GM04503 (cell line): ENCODE measurements at regions not wholly inside any gene's neighbourhood (a gene's known extent, or its start where the extent isn't known, plus 50 kb on each side); places are given as distances from the start of the nearest gene placed in this dataset.

Experiments used
- DNase-seq: peaks from one replicate; pipeline ENCODE4 v3.0.0-alpha.2; 2012; ENCODE audit warnings: low read depth

GRCh38 chr15:85889956-85890619 lies 95.4 kb upstream of the KLHL25 start:
- DNase-seq, result no peak

DNA sequence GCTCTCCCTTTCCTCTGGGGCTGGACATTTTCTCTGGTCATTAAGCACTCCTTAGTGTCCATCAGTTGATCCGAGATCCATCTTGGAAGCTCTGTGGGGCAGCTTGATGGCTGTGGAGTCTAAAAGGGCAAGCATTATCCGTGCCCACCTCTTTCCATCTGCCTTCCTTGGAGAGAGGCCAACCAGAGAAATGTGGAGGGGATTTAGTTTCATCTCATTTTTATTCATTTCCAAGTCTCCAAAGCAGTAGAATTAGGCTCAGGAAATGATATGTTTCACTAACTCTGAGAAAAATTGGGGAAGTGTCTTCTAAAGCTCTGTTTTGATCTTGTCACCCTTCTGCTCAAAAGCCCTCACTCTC lies 95.9 kb upstream of the KLHL25 start:
- DNase-seq, result no peak

DNA sequence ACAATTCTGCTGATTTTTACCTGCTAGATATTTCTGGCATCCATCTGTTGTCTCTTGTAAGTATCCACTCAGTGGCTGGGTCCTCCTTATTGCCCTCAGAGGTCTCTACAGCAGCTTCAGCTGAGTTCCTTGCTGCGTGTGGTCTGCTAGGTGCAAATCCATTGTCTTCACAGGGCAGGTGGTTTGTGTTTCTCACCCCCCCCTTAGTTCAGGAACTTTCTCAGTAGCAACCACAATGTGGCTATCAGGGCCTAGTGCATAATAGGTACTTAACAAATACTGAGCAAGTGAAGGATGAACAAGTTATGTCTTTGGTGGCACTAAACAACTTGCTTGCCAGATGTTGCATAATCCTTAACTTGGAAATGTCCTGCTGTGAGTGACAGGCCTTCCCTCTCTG lies 96.7 kb upstream of the KLHL25 start:
- DNase-seq, result no peak

- DNase-seq, result no peak
These were observed 97.5 kb upstream of the KLHL25 start for GRCh38 chr15:85892232-85892631.

GRCh38 chr15:85897207-85897894 lies 102.6 kb upstream of the KLHL25 start:
- no peak for DNase-seq

GRCh38 chr15:85897895-85898717 lies 103.4 kb upstream of the KLHL25 start:
- DNase-seq, result no peak

GRCh38 chr15:85899927-85900326 lies 105.2 kb upstream of the KLHL25 start:
- no peak for DNase-seq

- DNase-seq, result no peak
These were observed 111.2 kb upstream of the KLHL25 start for GRCh38 chr15:85905751-85906450.

- no peak for DNase-seq
These were observed 111.9 kb upstream of the KLHL25 start for GRCh38 chr15:85906640-85907039.

GRCh38 chr15:85910834-85911233 lies 116.1 kb upstream of the KLHL25 start:
- DNase-seq, result no peak

DNA sequence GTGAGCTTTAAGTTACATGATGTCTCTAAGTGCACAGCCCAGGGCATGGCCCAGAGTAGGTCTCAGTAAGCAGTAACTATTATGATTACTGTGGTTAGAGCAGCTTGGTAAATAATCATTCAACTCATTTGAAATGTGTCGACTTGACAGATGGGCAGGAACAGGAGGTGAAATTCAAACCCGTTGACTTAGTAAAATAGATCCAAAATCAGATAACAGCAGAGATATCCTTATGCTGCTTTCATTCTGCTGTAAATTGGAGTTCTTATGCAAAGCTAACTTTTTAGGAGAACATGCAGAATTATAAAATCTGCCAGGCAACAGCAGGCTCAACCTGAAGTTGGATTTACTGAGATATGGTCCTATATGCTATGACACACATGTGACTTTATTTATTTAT lies 118.7 kb upstream of the KLHL25 start:
- no peak for DNase-seq

GRCh38 chr15:85920956-85921355 lies 126.2 kb upstream of the KLHL25 start:
- DNase-seq, result no peak

DNA sequence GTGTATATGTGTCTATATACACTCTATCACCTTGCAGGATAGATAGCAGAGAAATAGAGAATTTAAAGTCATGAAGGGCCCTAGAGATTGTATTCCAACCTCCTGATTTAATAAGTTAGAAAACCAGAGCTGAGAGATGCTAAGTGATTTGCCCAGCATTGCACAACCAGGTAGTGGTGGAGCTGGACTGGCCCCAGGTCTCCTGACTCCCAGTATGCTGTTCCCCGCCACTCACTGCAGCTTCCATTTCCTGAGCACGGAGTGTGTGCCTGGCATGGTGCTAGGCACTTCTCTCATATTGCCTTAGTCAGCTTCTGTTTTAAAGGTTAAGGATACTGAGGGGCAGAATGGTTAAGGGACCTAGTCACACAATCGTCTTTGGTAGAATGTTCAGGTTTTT lies 129.4 kb upstream of the KLHL25 start:
- DNase-seq, result no peak

- DNase-seq, result no peak
These were observed 131.0 kb upstream of the KLHL25 start for GRCh38 chr15:85925649-85926237.

GRCh38 chr15:85926834-85927233 lies 132.1 kb upstream of the KLHL25 start:
- no peak for DNase-seq

GRCh38 chr15:85927931-85928537 lies 133.3 kb upstream of the KLHL25 start:
- DNase-seq, result no peak

DNA sequence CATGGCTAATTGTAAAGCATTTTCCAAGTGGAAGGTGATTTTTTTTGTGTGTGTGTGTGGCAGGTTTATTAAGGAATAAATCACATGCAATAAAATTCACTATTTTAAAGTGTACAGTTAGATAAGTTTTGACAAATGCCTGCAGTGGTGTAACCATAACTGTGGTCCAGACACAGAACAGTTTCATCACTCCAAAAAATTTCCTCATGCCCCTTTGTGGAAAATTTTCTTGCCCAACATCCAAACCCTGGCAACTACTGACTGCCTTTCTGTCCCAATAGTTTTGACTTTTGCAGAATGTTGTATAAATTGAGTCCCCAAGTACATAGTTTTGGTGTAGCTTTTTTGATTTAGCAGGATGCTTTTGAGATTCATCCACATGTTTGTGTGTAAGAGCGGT lies 135.1 kb upstream of the KLHL25 start:
- DNase-seq, result no peak

DNA sequence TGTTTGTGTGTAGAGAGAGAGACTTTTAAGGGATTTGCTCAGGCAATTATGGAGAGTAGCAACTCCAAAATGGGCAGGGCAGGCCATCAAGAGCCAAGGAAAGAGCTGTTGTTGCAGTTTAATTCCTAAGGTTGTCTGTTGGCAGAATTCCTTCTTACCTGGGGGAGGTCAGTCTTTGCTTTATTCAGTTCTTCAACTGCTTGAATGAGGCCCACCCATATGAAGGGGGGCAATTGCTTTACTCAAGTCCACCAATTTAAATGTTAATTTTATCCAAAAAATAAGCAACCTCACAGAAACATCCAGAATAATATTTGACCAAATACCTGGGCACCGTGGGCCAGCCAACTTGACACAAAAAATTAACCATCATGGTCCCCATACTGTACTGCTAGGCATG lies 137.7 kb upstream of the KLHL25 start:
- no peak for DNase-seq

- DNase-seq, result no peak
These were observed 140.0 kb upstream of the KLHL25 start for GRCh38 chr15:85934691-85935090.

DNA sequence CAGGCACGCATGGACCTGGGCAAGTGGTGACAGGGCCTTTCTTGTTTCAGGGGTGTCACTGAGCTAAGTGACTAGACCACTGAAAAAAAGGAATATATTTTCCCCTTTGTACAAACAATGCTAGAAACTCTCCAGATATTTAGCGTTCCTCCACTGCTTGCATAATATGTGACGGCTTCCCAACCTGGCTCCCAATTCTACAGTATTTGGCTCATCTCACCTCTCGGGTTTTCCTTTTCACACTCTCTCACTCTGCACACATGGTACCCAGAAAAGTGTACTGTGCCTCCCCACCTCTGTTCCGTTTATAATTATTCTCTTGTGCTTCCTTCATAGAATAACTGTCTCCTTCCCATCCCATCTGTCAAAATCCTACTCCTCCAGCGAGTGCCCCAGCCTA lies 140.5 kb upstream of the KLHL25 start:
- DNase-seq, result no peak

DNA sequence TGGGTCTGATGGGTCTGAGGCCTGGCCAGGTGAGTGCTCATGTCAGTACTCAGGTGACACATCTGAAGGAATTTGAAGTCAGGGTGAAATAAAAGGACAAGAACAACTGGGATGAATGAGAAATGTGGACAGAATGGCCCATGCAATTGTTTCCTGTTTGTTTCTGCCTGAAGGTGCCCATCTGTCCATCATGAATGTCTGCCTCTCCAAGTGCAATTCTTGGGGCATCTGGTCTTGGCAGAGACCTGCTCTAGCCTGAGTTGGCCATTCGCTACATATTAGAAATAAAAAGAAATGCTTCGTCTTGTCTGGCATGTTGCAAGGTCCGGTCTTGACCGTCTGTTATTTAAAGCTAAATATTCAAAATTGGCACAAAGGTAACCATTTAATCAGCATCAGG lies 142.0 kb upstream of the AGBL1 start:
- no peak for DNase-seq
